OCI-LY3 (cell line): ENCODE measurements at regions not wholly inside any gene's neighbourhood (a gene's known extent, or its start where the extent isn't known, plus 50 kb on each side); places are given as distances from the start of the nearest gene placed in this dataset.

Source experiments
- H2AFZ ChIP-seq: fragments of 200-600, 300-600 bp; shearing (Covaris generic); 2 replicates; pipeline ENCODE4 v1.6.0; 2014; ENCODE audit warnings: antibody characterized with exemption, low read depth, low read length
- H3K27ac ChIP-seq: fragments of 200-600, 300-600 bp; sonication (generic); 2 replicates; pipeline ENCODE4 v1.5.1; 2014; ENCODE audit warnings: mild to moderate bottlenecking, low read length, moderate library complexity, mixed read lengths
- H3K27me3 ChIP-seq: fragments of 200-600, 300-600 bp; sonication (generic); 2 replicates; pipeline ENCODE4 v1.6.1; 2014; ENCODE audit warnings: low read depth, low read length, mixed read lengths
- H3K36me3 ChIP-seq: fragments of 200-600, 300-600 bp; sonication (generic); replicated peaks from 2 replicates; pipeline ENCODE3; 2014; ENCODE audit warnings: low read depth, low read length, mixed read lengths
- H3K4me1 ChIP-seq: fragments of 300-600, 200-600 bp; sonication (generic); 2 replicates; pipeline ENCODE4 v1.6.1; 2014; ENCODE audit warnings: low read length, mixed read lengths
- H3K4me2 ChIP-seq: fragments of 200-600, 300-600 bp; sonication (generic); 2 replicates; pipeline ENCODE4 v1.6.1; 2014; ENCODE audit warnings: low read length, mixed read lengths
- H3K4me3 ChIP-seq: fragments of 300-600, 200-600 bp; sonication (generic); 2 replicates; pipeline ENCODE4 v1.5.1; 2014; ENCODE audit warnings: antibody characterized with exemption, mild to moderate bottlenecking, low read length, moderate library complexity
- H3K79me2 ChIP-seq: fragments of 300-600, 200-600 bp; shearing (Covaris generic); 2 replicates; pipeline ENCODE4 v1.6.1; 2014; ENCODE audit warnings: mild to moderate bottlenecking, low read length, mixed read lengths
- H3K9ac ChIP-seq: fragments of 300-600, 200-600 bp; shearing (Covaris generic); 2 replicates; pipeline ENCODE4 v1.6.0; 2014; ENCODE audit warnings: mild to moderate bottlenecking, low read length, moderate library complexity
- H3K9me3 ChIP-seq: fragments of 200-600, 300-600 bp; shearing (Covaris generic); 2 replicates; pipeline ENCODE4 v1.6.1; 2014; ENCODE audit warnings: low read length, mixed read lengths; ENCODE audit not compliant: insufficient read depth
- H4K20me1 ChIP-seq: fragments of 200-600, 300-600 bp; sonication (generic); 2 replicates; pipeline ENCODE4 v1.6.1; 2016; ENCODE audit warnings: low read length, mixed read lengths; ENCODE audit not compliant: insufficient read depth
- EZH2phosphoT487 ChIP-seq: fragments of 200-600 bp; shearing (Covaris generic); IDR thresholded peaks from 2 replicates; pipeline ENCODE4 v1.6.1; 2018; ENCODE audit warnings: antibody characterized with exemption, mixed run types, low read depth
- TF ChIP-seq, protein P1 (sequence below): fragments of 200-600, 300-600 bp; sonication (generic); IDR thresholded peaks from 2 replicates; pipeline ENCODE4 v1.5.1; 2014; ENCODE audit warnings: antibody characterized with exemption, low read length, low read depth

- no peaks in the 10 kb centered on the region for H3K36me3 ChIP-seq
- no peak overlapping the region for H2AFZ ChIP-seq
- H3K27ac ChIP-seq = no peak overlapping the region
- no peak for TF ChIP-seq EZH2phosphoT487
- TF ChIP-seq, protein P1, sequence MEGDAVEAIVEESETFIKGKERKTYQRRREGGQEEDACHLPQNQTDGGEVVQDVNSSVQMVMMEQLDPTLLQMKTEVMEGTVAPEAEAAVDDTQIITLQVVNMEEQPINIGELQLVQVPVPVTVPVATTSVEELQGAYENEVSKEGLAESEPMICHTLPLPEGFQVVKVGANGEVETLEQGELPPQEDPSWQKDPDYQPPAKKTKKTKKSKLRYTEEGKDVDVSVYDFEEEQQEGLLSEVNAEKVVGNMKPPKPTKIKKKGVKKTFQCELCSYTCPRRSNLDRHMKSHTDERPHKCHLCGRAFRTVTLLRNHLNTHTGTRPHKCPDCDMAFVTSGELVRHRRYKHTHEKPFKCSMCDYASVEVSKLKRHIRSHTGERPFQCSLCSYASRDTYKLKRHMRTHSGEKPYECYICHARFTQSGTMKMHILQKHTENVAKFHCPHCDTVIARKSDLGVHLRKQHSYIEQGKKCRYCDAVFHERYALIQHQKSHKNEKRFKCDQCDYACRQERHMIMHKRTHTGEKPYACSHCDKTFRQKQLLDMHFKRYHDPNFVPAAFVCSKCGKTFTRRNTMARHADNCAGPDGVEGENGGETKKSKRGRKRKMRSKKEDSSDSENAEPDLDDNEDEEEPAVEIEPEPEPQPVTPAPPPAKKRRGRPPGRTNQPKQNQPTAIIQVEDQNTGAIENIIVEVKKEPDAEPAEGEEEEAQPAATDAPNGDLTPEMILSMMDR = no peak
- H3K4me3 ChIP-seq = no peak overlapping the region
- H3K9ac ChIP-seq = no peak overlapping the region
- no peak overlapping the region for H3K4me2 ChIP-seq
- no peaks in the 10 kb centered on the region for H3K27me3 ChIP-seq
- no peaks in the 10 kb centered on the region for H3K79me2 ChIP-seq
- no peaks in the 10 kb centered on the region for H4K20me1 ChIP-seq
- no peaks in the 10 kb centered on the region for H3K9me3 ChIP-seq
- no peaks in the 10 kb centered on the region for H3K4me1 ChIP-seq
Measured at GRCh38 chr4:30952526-30953219, 232.5 kb downstream of the PCDH7 start.

DNA sequence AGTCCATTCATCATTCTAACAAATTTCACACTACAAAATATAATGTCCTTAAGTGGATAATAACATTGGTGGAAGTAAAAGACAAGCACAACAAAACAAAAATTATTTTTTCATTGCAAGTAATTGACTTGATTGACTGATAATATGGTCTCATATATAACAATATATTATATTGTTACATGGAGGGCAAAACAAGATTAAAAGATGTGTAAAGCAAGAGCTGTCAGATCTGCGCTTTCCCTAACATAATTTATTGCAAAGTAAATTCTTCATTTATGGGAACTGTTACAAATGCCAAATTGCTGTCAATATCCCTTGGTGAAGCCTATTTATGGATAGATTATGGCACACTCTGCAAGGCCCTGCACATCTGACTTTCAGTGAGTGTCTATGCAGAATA is 233.6 kb downstream of the PCDH7 start:
- Histone ChIP-seq H4K20me1 (no peaks in the 10 kb centered on the region), H3K79me2 (no peaks in the 10 kb centered on the region), H3K9me3 (no peaks in the 10 kb centered on the region), H3K4me2 (no peak overlapping the region), H3K4me1 (no peaks in the 10 kb centered on the region), H3K27me3 (no peaks in the 10 kb centered on the region), H3K4me3 (no peak overlapping the region), H2AFZ (no peak overlapping the region), H3K9ac (no peak overlapping the region), H3K27ac (no peak overlapping the region), H3K36me3 (no peaks in the 10 kb centered on the region)
- TF ChIP-seq, protein P1 = no peak
- TF ChIP-seq EZH2phosphoT487 = no peak

DNA sequence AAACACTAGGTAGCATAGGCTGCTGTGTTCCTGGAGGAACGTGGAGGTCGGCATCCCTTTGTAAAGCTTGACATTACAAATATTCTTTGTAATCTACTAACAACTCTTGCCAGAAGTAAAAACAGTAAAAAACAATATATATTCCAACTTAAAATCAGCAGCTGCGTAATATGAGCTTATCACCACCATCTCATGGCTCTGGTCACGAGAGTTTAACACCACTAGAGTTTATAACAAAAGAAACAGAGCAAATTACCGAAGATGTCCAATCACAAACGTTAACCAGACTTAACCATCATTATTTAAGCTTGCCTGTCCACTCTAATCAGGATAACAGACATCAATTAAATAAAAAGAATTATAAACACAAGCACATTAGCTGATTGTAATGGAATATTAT is 236.7 kb downstream of the PCDH7 start:
- Histone ChIP-seq H3K4me3 (no peak overlapping the region), H3K79me2 (no peaks in the 10 kb centered on the region), H3K27ac (no peak overlapping the region), H3K36me3 (no peaks in the 10 kb centered on the region), H3K27me3 (no peaks in the 10 kb centered on the region), H2AFZ (no peak overlapping the region), H3K4me1 (no peaks in the 10 kb centered on the region), H4K20me1 (no peaks in the 10 kb centered on the region), H3K4me2 (no peak overlapping the region), H3K9me3 (no peaks in the 10 kb centered on the region), H3K9ac (no peak overlapping the region)
- TF ChIP-seq, protein P1 = no peak
- TF ChIP-seq EZH2phosphoT487 = no peak

GRCh38 chr4:30957706-30958105 is 237.5 kb downstream of the PCDH7 start:
- no peak overlapping the region for H3K4me2 ChIP-seq
- no peaks in the 10 kb centered on the region for H3K4me1 ChIP-seq
- H3K79me2 ChIP-seq = no peaks in the 10 kb centered on the region
- H3K4me3 ChIP-seq = no peak overlapping the region
- no peak overlapping the region for H3K9ac ChIP-seq
- no peaks in the 10 kb centered on the region for H3K36me3 ChIP-seq
- no peak overlapping the region for H3K27ac ChIP-seq
- no peak overlapping the region for H2AFZ ChIP-seq
- no peaks in the 10 kb centered on the region for H4K20me1 ChIP-seq
- H3K9me3 ChIP-seq = no peaks in the 10 kb centered on the region
- TF ChIP-seq, protein P1 = no peak
- no peak for TF ChIP-seq EZH2phosphoT487
- no peaks in the 10 kb centered on the region for H3K27me3 ChIP-seq
